Upper lobe of left lung (tissue), 6 donors: ENCODE measurements at regions not wholly inside any gene's neighbourhood (a gene's known extent, or its start where the extent isn't known, plus 50 kb on each side); places are given as distances from the start of the nearest gene placed in this dataset.
"Not testable (repeated sequence)": the region's sequence is repeated elsewhere in the genome, so short reads cannot be mapped to it uniquely, and the experiment has no call there.

Experiments
- ATAC-seq, 2 donors: fragments of 200-7000 bp; cut with Tn5 transposase; one replicate each; pipeline ENCODE4 v1.9.1; 2022; ENCODE audit warnings: mild to moderate bottlenecking in 2 of 2, moderate library complexity in 2 of 2; ENCODE audit not compliant: low FRiP score in 2 of 2
- DNase-seq, 2 donors: peaks; one replicate each; pipeline ENCODE4 v3.0.0-alpha.2; 2019 to 2020
- H3K27ac ChIP-seq, 4 donors: fragments of 200-600 bp; sonication (generic); one replicate each; pipeline ENCODE4 v1.5.1; 2016 to 2019
- H3K27me3 ChIP-seq, 4 donors: fragments of 200-600 bp; sonication (generic); one replicate each; pipeline ENCODE4 v1.5.1; 2017 to 2019
- H3K36me3 ChIP-seq, 4 donors: fragments of 200-600 bp; sonication (generic); one replicate each; pipeline ENCODE4 v1.5.1; 2016 to 2019
- H3K4me1 ChIP-seq, 4 donors: fragments of 200-600 bp; sonication (generic); one replicate each; pipeline ENCODE4 v1.5.1; 2018 to 2019
- H3K4me3 ChIP-seq, 4 donors: fragments of 200-600 bp; sonication (generic); one replicate each; pipeline ENCODE4 v1.5.1; 2017 to 2019; ENCODE audit warnings: mild to moderate bottlenecking in 2 of 4, moderate library complexity in 1 of 4
- H3K9me3 ChIP-seq, 4 donors: fragments of 200-600 bp; sonication (generic); one replicate each; pipeline ENCODE4 v1.5.1; 2018 to 2019
- CTCF ChIP-seq, 6 experiments: fragments of 450-650 bp in 4 of 6; fragments of 200-600 bp in 2 of 6; sonication (generic) in 2 of 6; IDR thresholded peaks; one replicate each; pipeline ENCODE4 v1.5.1; 2016 to 2019; ENCODE audit warnings: antibody characterized with exemption in 6 of 6
- EP300 ChIP-seq, 4 donors: sonication (generic); formaldehyde crosslinking; IDR thresholded peaks; one replicate each; pipeline ENCODE4 v1.5.1; 2017; ENCODE audit warnings: antibody characterized with exemption in 4 of 4, control low read depth in 2 of 4
- POLR2A ChIP-seq, 4 donors: fragments of 450-650 bp; IDR thresholded peaks; one replicate each; pipeline ENCODE4 v1.5.1; 2016 to 2017; ENCODE audit warnings: antibody characterized with exemption in 4 of 4, mild to moderate bottlenecking in 2 of 4
- POLR2AphosphoS5 ChIP-seq, 2 donors: sonication (generic); formaldehyde crosslinking; IDR thresholded peaks; one replicate each; pipeline ENCODE4 v1.5.1; 2017; ENCODE audit warnings: antibody characterized with exemption in 2 of 2
- WGBS, 2 donors: methylation state at CpG; one replicate each; pipeline ENCODE4 v1.1.5; 2017 to 2018; 5-methylcytosine and 5-hydroxymethylcytosine counted together
- donor health status: DM: no; HTN: no; CAD: no; lungs with moderate emphysema.
- donor health status: DM: no; HTN: yes; CAD: no; lungs with severe emphysema.

- DNase-seq: peak in 1 of 2 donors; percentile 83
Observed at GRCh38 chr7:159335181-159335926, 190.7 kb upstream of the VIPR2 start.

GRCh38 chr7:159332854-159333479 lies 188.3 kb upstream of the VIPR2 start:
- H3K4me1 ChIP-seq, DNase-seq, H3K27ac ChIP-seq, H3K36me3 ChIP-seq, H3K4me3 ChIP-seq, H3K27me3 ChIP-seq: not testable (repeated sequence)
- peak in 1 of 2 donors; percentile 32 for ATAC-seq
- WGBS, 2 donors: 77 to 95% methylated on average over 1 of the region's 1 CpG
- peaks cover 2 to 16% (median 10%) of the 10 kb centered on the region in 4 donors for H3K9me3 ChIP-seq

More at GRCh38 chr7:159335181-159335926, 190.7 kb upstream of the VIPR2 start:
- H3K27me3 ChIP-seq, ATAC-seq, H3K27ac ChIP-seq, H3K4me3 ChIP-seq, H3K36me3 ChIP-seq, H3K9me3 ChIP-seq, H3K4me1 ChIP-seq: not testable (repeated sequence)
- WGBS, 2 donors: 80 to 87% methylated on average over 24 to 39 of the region's 39 CpGs

GRCh38 chr7:159331462-159331861 lies 186.8 kb upstream of the VIPR2 start:
- 48% methylated on average over 2 of the region's 2 CpGs for WGBS, 2 donors
- Histone ChIP-seq H3K27me3 (no peaks in the 10 kb centered on the region), H3K4me1 (no peaks in the 10 kb centered on the region), H3K27ac (no peak overlapping the region), H3K9me3 (peaks cover 5 to 29% (median 12%) of the 10 kb centered on the region in 4 donors), H3K36me3 (no peaks in the 10 kb centered on the region), H3K4me3 (no peak overlapping the region)
- TF ChIP-seq EP300 (IDR thresholded peaks at IDR 0.05): no peak
- no peak for TF ChIP-seq CTCF (IDR thresholded peaks at IDR 0.05)
- no peak for TF ChIP-seq POLR2AphosphoS5 (IDR thresholded peaks at IDR 0.05)
- no peak for TF ChIP-seq POLR2A (IDR thresholded peaks at IDR 0.05)
- ATAC-seq (no peak), DNase-seq (no peak)

GRCh38 chr7:159329818-159330378 lies 185.2 kb upstream of the VIPR2 start:
- Histone ChIP-seq H3K36me3 (no peaks in the 10 kb centered on the region), H3K9me3 (peaks cover 5 to 31% (median 12%) of the 10 kb centered on the region in 4 donors), H3K27me3 (no peaks in the 10 kb centered on the region), H3K4me3 (no peak overlapping the region), H3K4me1 (no peaks in the 10 kb centered on the region), H3K27ac (no peak overlapping the region)
- no peak for ATAC-seq
- DNase-seq: no peak
- TF ChIP-seq POLR2A (IDR thresholded peaks at IDR 0.05) (no peak), EP300 (IDR thresholded peaks at IDR 0.05) (no peak), CTCF (IDR thresholded peaks at IDR 0.05) (no peak), POLR2AphosphoS5 (IDR thresholded peaks at IDR 0.05) (no peak)

- Histone ChIP-seq H3K27ac (no peak overlapping the region), H3K27me3 (no peaks in the 10 kb centered on the region), H3K4me1 (no peaks in the 10 kb centered on the region), H3K36me3 (no peaks in the 10 kb centered on the region), H3K9me3 (peaks cover 5 to 31% (median 12%) of the 10 kb centered on the region in 4 donors), H3K4me3 (no peak overlapping the region)
- no peak for TF ChIP-seq CTCF (IDR thresholded peaks at IDR 0.05)
- TF ChIP-seq POLR2AphosphoS5 (IDR thresholded peaks at IDR 0.05): no peak
- no peak for TF ChIP-seq EP300 (IDR thresholded peaks at IDR 0.05)
- no peak for TF ChIP-seq POLR2A (IDR thresholded peaks at IDR 0.05)
- ATAC-seq: no peak
- DNase-seq: no peak
Observed at GRCh38 chr7:159328096-159328495, 183.4 kb upstream of the VIPR2 start.
